GM10266 (cell line): ENCODE measurements at regions not wholly inside any gene's neighbourhood (a gene's known extent, or its start where the extent isn't known, plus 50 kb on each side); places are given as distances from the start of the nearest gene placed in this dataset.

Experiments used
- DNase-seq: peaks from one replicate; pipeline ENCODE4 v3.0.0; 2012; ENCODE audit errors: extremely low spot score
- TF ChIP-seq, protein P1 (sequence below): IDR thresholded peaks from 2 replicates; pipeline ENCODE4 v1.5.1; 2012; ENCODE audit warnings: mild to moderate bottlenecking, low read depth; ENCODE audit not compliant: control insufficient read depth, insufficient read depth; ENCODE audit errors: missing control alignments

DNA sequence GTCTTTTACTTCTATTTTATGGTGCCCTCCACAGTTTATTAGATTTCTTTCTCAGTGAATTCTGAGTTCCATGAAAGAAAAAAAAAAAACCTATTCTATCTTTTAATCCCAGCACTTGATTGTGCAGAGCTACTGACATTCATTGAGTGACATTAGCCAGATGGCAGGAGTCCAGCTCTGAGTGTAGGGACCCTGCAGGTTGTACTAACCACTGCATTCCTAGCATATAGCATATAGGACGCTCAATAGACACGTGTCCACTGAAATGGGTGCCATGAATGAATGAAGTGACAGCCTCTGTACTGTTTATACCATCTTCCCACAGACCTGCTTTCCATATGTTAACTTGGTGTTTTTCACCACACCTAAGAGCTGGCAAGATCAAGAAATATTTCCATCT is 206.3 kb downstream of the RAP2A start:
- DNase-seq, result no peak
- TF ChIP-seq, protein P1, sequence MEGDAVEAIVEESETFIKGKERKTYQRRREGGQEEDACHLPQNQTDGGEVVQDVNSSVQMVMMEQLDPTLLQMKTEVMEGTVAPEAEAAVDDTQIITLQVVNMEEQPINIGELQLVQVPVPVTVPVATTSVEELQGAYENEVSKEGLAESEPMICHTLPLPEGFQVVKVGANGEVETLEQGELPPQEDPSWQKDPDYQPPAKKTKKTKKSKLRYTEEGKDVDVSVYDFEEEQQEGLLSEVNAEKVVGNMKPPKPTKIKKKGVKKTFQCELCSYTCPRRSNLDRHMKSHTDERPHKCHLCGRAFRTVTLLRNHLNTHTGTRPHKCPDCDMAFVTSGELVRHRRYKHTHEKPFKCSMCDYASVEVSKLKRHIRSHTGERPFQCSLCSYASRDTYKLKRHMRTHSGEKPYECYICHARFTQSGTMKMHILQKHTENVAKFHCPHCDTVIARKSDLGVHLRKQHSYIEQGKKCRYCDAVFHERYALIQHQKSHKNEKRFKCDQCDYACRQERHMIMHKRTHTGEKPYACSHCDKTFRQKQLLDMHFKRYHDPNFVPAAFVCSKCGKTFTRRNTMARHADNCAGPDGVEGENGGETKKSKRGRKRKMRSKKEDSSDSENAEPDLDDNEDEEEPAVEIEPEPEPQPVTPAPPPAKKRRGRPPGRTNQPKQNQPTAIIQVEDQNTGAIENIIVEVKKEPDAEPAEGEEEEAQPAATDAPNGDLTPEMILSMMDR, result no peak

DNA sequence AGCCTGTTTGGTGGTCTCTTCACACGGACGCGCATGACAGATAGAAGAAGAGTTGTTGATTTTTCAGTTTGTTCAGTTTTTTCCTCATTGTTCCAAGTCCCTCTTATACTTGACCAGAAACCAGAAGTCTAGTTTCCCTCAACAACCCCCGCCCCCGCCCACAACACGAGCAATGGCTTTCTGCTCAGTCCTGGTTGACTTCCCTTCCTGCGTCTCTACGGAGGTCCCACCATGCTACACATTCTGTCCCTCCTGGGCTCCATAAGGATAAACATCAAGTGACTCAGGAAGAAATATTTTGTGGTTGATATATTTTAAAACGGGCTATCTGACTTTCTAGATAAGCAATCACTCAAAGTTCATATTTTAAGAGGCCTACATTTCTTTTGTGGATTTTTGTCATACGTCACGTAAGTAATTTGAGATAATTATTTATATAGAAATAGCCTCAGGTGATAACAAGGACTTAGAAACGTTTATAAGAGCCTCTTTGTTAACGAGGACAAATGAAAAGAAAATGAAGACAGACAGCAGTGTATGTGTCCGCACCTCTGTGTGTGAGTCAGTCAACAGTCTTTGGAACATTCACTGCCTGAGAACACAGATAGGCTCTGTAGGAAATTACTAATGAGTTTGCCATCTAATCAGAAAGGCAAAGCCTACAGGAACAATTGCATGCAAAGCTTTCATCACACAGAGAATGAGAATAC is 214.4 kb downstream of the RAP2A start:
- no peak for DNase-seq
- TF ChIP-seq, protein P1, result no peak

DNA sequence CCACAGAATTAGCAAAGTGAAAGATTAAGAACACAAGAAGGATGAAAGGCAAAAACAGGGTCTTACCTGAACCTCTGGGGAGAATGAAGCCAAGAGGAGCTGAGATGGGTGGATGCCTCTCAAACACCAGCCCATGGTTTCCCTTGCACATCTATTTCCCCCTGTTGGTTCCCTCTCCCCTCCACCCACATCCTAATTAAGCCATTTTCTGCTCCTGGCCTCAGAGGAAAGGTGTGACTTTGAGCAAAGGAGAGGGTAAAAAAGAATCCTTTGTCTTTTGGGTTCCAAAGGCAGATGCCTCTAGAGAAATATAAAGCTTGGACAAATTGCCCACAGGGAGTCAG is 214.9 kb downstream of the RAP2A start:
- no peak for DNase-seq
- TF ChIP-seq, protein P1, result no peak

DNA sequence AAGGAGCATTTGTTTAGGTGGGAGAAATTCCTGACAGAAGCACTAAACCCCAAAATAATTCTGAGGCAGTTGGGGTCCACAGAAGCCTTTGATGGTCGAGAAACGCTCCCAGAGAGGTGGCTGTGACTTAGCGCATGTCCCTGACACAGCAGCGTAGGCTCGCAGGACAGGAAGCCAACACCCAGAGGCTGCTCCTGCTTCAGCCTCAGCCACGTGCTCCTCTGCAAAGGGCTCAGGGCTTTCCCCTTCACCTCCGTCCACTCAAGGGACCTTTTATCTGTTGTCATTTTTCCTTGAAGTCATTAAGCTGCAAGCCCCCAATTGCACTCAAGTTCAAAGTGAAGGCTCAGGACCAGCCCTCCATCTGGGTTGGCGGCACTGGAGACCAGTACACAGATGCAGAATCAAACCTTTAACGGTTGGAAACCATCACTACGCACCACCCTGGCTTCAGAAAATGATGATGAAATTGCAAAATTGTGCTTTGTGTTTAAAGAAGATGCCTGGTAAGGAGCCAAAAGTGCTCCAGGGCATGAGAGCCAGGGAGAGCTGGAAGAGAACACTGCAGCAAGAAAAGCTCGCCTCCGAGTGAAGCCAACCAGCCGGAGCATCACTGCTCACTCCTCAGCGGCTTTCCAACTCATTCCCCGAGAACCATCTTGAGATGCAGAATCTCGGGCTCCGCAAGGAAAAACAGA is 219.6 kb downstream of the RAP2A start:
- TF ChIP-seq, protein P1, result no peak
- DNase-seq, result no peak

DNA sequence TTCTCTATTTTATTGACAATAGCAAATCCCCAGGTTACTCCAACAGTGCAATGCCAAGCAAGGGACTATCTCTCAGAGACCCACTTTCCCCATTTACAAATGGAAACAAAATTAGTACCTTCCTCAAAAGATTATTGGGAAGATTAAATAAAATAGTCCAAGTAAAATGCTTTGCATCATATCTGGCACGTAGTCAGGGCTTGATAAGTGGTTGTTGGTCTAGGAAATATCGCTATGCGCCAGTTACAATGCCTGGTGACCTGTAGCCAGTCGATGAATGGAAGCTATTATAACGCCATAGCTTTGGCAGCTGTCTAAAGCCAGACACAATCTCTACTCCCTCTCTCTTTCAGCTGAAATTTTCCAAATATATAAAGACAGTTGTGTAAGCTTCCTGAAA is 220.3 kb downstream of the RAP2A start:
- DNase-seq, result no peak
- TF ChIP-seq, protein P1, result no peak

DNA sequence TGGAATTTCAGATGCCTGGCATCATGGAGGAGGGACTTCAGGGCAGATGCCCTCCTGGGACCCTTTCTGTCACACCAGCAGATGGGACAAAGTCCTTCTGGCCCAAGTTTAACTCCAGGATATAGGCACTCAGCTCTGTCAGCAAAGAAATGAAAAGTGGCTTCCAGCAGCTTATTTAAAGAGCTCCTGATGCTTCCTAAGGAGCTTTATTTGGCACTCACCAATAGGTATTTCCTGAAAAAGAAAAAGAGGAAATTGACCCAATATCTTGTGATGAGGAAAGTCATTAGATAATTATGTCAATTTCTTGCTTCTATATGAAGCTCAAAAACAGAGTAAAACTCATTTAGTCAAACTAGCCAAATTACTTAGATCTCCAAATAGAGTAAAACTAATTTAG is 224.6 kb downstream of the RAP2A start:
- TF ChIP-seq, protein P1, result no peak
- no peak for DNase-seq

DNA sequence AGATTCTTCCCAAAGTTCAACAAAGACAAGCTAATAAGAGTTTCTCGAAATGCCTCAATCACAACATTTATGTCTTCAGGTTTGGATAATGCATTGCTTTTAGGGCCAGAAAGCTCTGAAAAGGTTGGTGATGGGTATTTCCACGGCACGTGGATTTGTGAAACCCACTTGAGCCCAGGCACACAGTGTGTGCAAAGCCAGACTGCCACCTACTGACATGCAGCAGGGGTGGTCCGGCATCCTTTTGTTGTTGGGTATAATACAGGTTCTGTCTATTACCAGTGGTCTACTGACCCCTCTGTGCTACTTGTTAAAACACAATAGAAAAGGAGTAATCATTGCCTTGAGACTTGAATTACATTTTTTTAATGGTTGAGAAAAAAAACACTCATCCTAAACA is 225.6 kb downstream of the RAP2A start:
- TF ChIP-seq, protein P1, result peak; percentile 37
- DNase-seq, result no peak
